ENCODE measurements at regions not wholly inside any gene's neighbourhood (a gene's known extent, or its start where the extent isn't known, plus 50 kb on each side); places are given as distances from the start of the nearest gene placed in this dataset.

GRCh38 chr2:221198309-221198708 lies 373.8 kb downstream of the EPHA4 start:
- no peaks in the 10 kb centered on the region for H3F3A ChIP-seq (ENCODE audit: insufficient read depth, low read length)
- no peak overlapping the region for H3K4me2 ChIP-seq (ENCODE audit: low read length)
- H3K4me1 ChIP-seq (ENCODE audit: insufficient read depth, low read length, severe bottlenecking) = no peaks in the 10 kb centered on the region
- H3K9ac ChIP-seq (ENCODE audit: low read length) = no peak overlapping the region
- no peaks in the 10 kb centered on the region for H3K27me3 ChIP-seq (ENCODE audit: insufficient read depth, low read length)
- no peaks in the 10 kb centered on the region for H3K9me3 ChIP-seq (ENCODE audit: low read length)
- TF ChIP-seq CTCF (IDR thresholded peaks at IDR 0.05; ENCODE audit: low read length) = no peak
- TF ChIP-seq EZH2 (IDR thresholded peaks at IDR 0.05; ENCODE audit: borderline replicate concordance, low read length) = no peak
- H3K4me3 ChIP-seq (ENCODE audit: low read depth, low read length, poor library complexity, severe bottlenecking) = no peak overlapping the region
- no peak overlapping the region for H3K27ac ChIP-seq (ENCODE audit: low read depth, low read length, poor library complexity, severe bottlenecking)
- H3K79me2 ChIP-seq (ENCODE audit: insufficient read depth, low read length) = no peaks in the 10 kb centered on the region
- no peaks in the 10 kb centered on the region for H4K20me1 ChIP-seq (ENCODE audit: insufficient read depth, low read length)
- no peaks in the 10 kb centered on the region for H3K9me2 ChIP-seq (ENCODE audit: low read depth, low read length)
- no peak overlapping the region for H2AFZ ChIP-seq (ENCODE audit: low read length)
- no peaks in the 10 kb centered on the region for H3K36me3 ChIP-seq (ENCODE audit: insufficient read depth, low read length)

GRCh38 chr2:221200184-221200839 lies 371.8 kb downstream of the EPHA4 start:
- Histone ChIP-seq H3F3A (ENCODE audit: insufficient read depth, low read length) (no peaks in the 10 kb centered on the region), H3K4me2 (ENCODE audit: low read length) (no peak overlapping the region), H4K20me1 (ENCODE audit: insufficient read depth, low read length) (no peaks in the 10 kb centered on the region), H2AFZ (ENCODE audit: low read length) (no peak overlapping the region), H3K79me2 (ENCODE audit: insufficient read depth, low read length) (no peaks in the 10 kb centered on the region), H3K36me3 (ENCODE audit: insufficient read depth, low read length) (no peaks in the 10 kb centered on the region), H3K9ac (ENCODE audit: low read length) (no peak overlapping the region), H3K9me2 (ENCODE audit: low read depth, low read length) (no peaks in the 10 kb centered on the region), H3K4me1 (ENCODE audit: insufficient read depth, low read length, severe bottlenecking) (no peaks in the 10 kb centered on the region), H3K9me3 (ENCODE audit: low read length) (no peaks in the 10 kb centered on the region), H3K27me3 (ENCODE audit: insufficient read depth, low read length) (no peaks in the 10 kb centered on the region), H3K4me3 (ENCODE audit: low read depth, low read length, poor library complexity, severe bottlenecking) (no peak overlapping the region), H3K27ac (ENCODE audit: low read depth, low read length, poor library complexity, severe bottlenecking) (no peak overlapping the region)
- TF ChIP-seq EZH2 (IDR thresholded peaks at IDR 0.05; ENCODE audit: borderline replicate concordance, low read length) (no peak), CTCF (IDR thresholded peaks at IDR 0.05; ENCODE audit: low read length) (no peak)

- no peaks in the 10 kb centered on the region for H3K27me3 ChIP-seq (ENCODE audit: insufficient read depth, low read length)
- H2AFZ ChIP-seq (ENCODE audit: low read length) = no peak overlapping the region
- no peak overlapping the region for H3K4me2 ChIP-seq (ENCODE audit: low read length)
- H3K4me1 ChIP-seq (ENCODE audit: insufficient read depth, low read length, severe bottlenecking) = no peaks in the 10 kb centered on the region
- H3K36me3 ChIP-seq (ENCODE audit: insufficient read depth, low read length) = no peaks in the 10 kb centered on the region
- H3K9me2 ChIP-seq (ENCODE audit: low read depth, low read length) = no peaks in the 10 kb centered on the region
- H4K20me1 ChIP-seq (ENCODE audit: insufficient read depth, low read length) = no peaks in the 10 kb centered on the region
- H3F3A ChIP-seq (ENCODE audit: insufficient read depth, low read length) = no peaks in the 10 kb centered on the region
- H3K79me2 ChIP-seq (ENCODE audit: insufficient read depth, low read length) = no peaks in the 10 kb centered on the region
- no peak overlapping the region for H3K4me3 ChIP-seq (ENCODE audit: low read depth, low read length, poor library complexity, severe bottlenecking)
- no peak overlapping the region for H3K9ac ChIP-seq (ENCODE audit: low read length)
- TF ChIP-seq CTCF (IDR thresholded peaks at IDR 0.05; ENCODE audit: low read length) (no peak), EZH2 (IDR thresholded peaks at IDR 0.05; ENCODE audit: borderline replicate concordance, low read length) (no peak)
- H3K27ac ChIP-seq (ENCODE audit: low read depth, low read length, poor library complexity, severe bottlenecking) = no peak overlapping the region
- no peaks in the 10 kb centered on the region for H3K9me3 ChIP-seq (ENCODE audit: low read length)
Measured at GRCh38 chr2:221202431-221202830, 369.7 kb downstream of the EPHA4 start.

Measured in OCI-LY1 (cell line).